HUES64 (cell line): ENCODE measurements at regions not wholly inside any gene's neighbourhood (a gene's known extent, or its start where the extent isn't known, plus 50 kb on each side); places are given as distances from the start of the nearest gene placed in this dataset.
"Not testable (repeated sequence)": the region's sequence is repeated elsewhere in the genome, so short reads cannot be mapped to it uniquely, and the experiment has no call there.

Experiments
- H3K27ac ChIP-seq: 2 replicates; pipeline ENCODE4 v1.7.0; 2013; ENCODE audit warnings: low read depth, low read length, inconsistent platforms
- H3K27me3 ChIP-seq: 2 replicates; pipeline ENCODE4 v1.6.1; 2013; ENCODE audit warnings: mild to moderate bottlenecking, low read length; ENCODE audit not compliant: insufficient read depth
- H3K36me3 ChIP-seq: 2 replicates; pipeline ENCODE4 v1.6.1; 2013; ENCODE audit warnings: mild to moderate bottlenecking, low read length; ENCODE audit not compliant: insufficient read depth
- H3K4me1 ChIP-seq: 2 replicates; pipeline ENCODE4 v1.6.1; 2013; ENCODE audit warnings: mild to moderate bottlenecking, low read length, moderate library complexity; ENCODE audit not compliant: insufficient read depth
- H3K4me3 ChIP-seq: 2 replicates; pipeline ENCODE4 v1.5.1; 2013; ENCODE audit warnings: mild to moderate bottlenecking, low read length, moderate library complexity
- H3K9ac ChIP-seq: 2 replicates; pipeline ENCODE4 v1.6.1; 2013; ENCODE audit warnings: mild to moderate bottlenecking, low read depth, low read length
- H3K9me3 ChIP-seq: 2 replicates; pipeline ENCODE4 v1.6.1; 2013; ENCODE audit warnings: low read depth, low read length; ENCODE audit not compliant: insufficient read depth
- WGBS: fragments of 150-250, 120-280 bp; methylation state at CpG from one replicate; pipeline ENCODE4 v1.1.7; 2013; ENCODE audit warnings: missing lambda C conversion rate; 5-methylcytosine and 5-hydroxymethylcytosine counted together

DNA sequence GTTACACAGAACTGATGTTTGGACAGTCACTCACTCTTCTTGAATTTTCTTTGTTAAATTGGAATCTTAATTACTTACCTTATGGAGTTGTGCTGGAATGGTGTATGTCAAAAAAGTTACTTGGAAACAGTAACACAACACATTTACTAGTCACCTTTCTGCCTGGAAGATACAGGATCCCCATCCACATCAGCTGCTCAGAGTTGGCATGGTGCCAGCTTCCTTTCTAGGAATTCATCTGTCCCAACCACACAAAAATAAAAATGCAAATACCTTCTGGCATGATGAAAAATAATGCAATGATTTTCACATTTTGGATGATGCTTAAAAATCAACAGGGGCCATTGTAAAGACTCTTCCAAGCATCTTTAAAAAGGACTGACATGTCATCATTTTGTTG, 341.5 kb downstream of the TMEM38B start:
- Histone ChIP-seq H3K4me3 (no peak overlapping the region), H3K36me3 (no peaks in the 10 kb centered on the region), H3K27me3 (no peaks in the 10 kb centered on the region), H3K9me3 (no peaks in the 10 kb centered on the region), H3K27ac (no peak overlapping the region), H3K4me1 (peaks cover 18% of the 10 kb centered on the region), H3K9ac (no peak overlapping the region)

- H3K27ac ChIP-seq, result peak overlapping the region; percentile 66; the same call in 1 of the 2 replicates
- H3K9ac ChIP-seq, result no peak overlapping the region
- H3K9me3 ChIP-seq, result no peaks in the 10 kb centered on the region
- no peaks in the 10 kb centered on the region for H3K36me3 ChIP-seq
- WGBS, result no CpG with 5 or more reads among the region's 1 CpG
- no peaks in the 10 kb centered on the region for H3K27me3 ChIP-seq
- H3K4me3 ChIP-seq, result no peak overlapping the region
- H3K4me1 ChIP-seq, result peaks cover 14% of the 10 kb centered on the region
These were observed 344.1 kb downstream of the TMEM38B start for GRCh38 chr9:106038266-106039001.

GRCh38 chr9:106039151-106039935, 345.0 kb downstream of the TMEM38B start:
- H3K9me3 ChIP-seq, result no peaks in the 10 kb centered on the region
- no peak overlapping the region for H3K4me3 ChIP-seq
- no peak overlapping the region for H3K9ac ChIP-seq
- no peaks in the 10 kb centered on the region for H3K27me3 ChIP-seq
- peak overlapping the region; percentile 66; the same call in 1 of the 2 replicates for H3K27ac ChIP-seq
- no peaks in the 10 kb centered on the region for H3K36me3 ChIP-seq
- H3K4me1 ChIP-seq, result peaks cover 14% of the 10 kb centered on the region
- WGBS, result 95% methylated on average over 5 of the region's 5 CpGs

- peaks cover 14% of the 10 kb centered on the region for H3K4me1 ChIP-seq
- not testable (repeated sequence) for H3K9me3 ChIP-seq, H3K27ac ChIP-seq, H3K27me3 ChIP-seq, H3K9ac ChIP-seq, H3K36me3 ChIP-seq, H3K4me3 ChIP-seq
- WGBS, result 79% methylated on average over 1 of the region's 1 CpG
These were observed 347.6 kb downstream of the TMEM38B start for GRCh38 chr9:106041920-106042319.

DNA sequence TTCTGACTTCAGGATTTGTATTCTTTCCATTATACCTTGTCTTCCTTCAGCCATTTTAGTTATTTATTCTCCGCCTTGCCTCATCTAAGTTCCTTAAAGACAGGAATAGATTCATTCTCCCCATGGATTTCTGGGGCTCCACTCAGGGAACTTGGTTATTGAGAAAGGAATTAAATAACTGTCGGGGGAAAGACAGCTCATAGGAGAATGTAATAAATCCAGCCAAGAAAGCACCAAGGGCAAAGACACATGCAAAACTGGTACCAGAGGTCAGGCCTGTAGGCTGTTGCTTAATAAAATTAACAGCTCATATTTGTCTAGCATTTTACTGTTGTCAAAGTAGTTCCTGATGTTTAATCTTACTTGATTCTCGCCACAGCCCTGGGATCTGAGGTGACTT, 357.2 kb downstream of the TMEM38B start:
- Histone ChIP-seq H3K4me3 (no peak overlapping the region), H3K9me3 (no peaks in the 10 kb centered on the region), H3K36me3 (no peaks in the 10 kb centered on the region), H3K4me1 (peaks cover 5% of the 10 kb centered on the region; the same call in 1 of the 2 replicates), H3K9ac (no peak overlapping the region), H3K27me3 (no peaks in the 10 kb centered on the region), H3K27ac (no peak overlapping the region)
- WGBS, result 99% methylated on average over 3 of the region's 3 CpGs

GRCh38 chr9:106052166-106052565, 357.8 kb downstream of the TMEM38B start:
- Histone ChIP-seq H3K36me3 (no peaks in the 10 kb centered on the region), H3K9ac (no peak overlapping the region), H3K27ac (no peak overlapping the region), H3K4me3 (no peak overlapping the region), H3K27me3 (no peaks in the 10 kb centered on the region), H3K4me1 (peaks cover 5% of the 10 kb centered on the region; the same call in 1 of the 2 replicates), H3K9me3 (no peaks in the 10 kb centered on the region)
- WGBS, result 64% methylated on average over 2 of the region's 2 CpGs

DNA sequence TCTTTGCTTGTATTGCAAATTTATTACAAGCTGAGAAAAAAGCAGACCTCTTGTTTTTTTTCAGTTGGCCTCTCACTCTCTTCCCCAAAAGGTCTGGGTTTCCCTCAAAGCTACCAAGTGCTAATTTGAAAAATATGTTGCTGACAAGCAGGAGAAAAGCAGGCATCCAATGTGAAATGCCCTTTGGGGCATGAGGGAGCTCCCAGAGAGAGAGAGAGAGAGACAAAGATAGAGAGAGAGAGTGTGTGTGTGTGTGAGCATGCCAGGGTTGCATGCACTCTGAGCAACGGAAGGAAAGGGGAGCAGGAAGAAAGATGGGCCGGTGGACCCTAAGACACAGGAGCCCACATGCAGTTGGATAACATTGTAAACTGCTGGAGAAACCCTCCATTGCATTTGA, 358.4 kb downstream of the TMEM38B start:
- Histone ChIP-seq H3K27me3 (no peaks in the 10 kb centered on the region), H3K9ac (no peak overlapping the region), H3K9me3 (no peaks in the 10 kb centered on the region), H3K4me3 (no peak overlapping the region), H3K4me1 (peaks cover 5% of the 10 kb centered on the region; the same call in 1 of the 2 replicates), H3K36me3 (no peaks in the 10 kb centered on the region), H3K27ac (no peak overlapping the region)
- WGBS, result 77% methylated on average over 2 of the region's 2 CpGs

GRCh38 chr9:106056328-106056727, 362.0 kb downstream of the TMEM38B start:
- peaks cover 5% of the 10 kb centered on the region; the same call in 1 of the 2 replicates for H3K4me1 ChIP-seq
- H3K9me3 ChIP-seq, result peaks cover 12% of the 10 kb centered on the region

GRCh38 chr9:106058460-106058859, 364.1 kb downstream of the TMEM38B start:
- Histone ChIP-seq H3K4me3 (no peak overlapping the region), H3K27me3 (no peaks in the 10 kb centered on the region), H3K9ac (no peak overlapping the region), H3K4me1 (no peaks in the 10 kb centered on the region), H3K9me3 (peaks cover 12% of the 10 kb centered on the region), H3K27ac (no peak overlapping the region), H3K36me3 (no peaks in the 10 kb centered on the region)
- 96% methylated on average over 8 of the region's 8 CpGs for WGBS

More at GRCh38 chr9:106056328-106056727, 362.0 kb downstream of the TMEM38B start:
- Histone ChIP-seq H3K27ac (no peak overlapping the region), H3K36me3 (no peaks in the 10 kb centered on the region), H3K9ac (no peak overlapping the region), H3K27me3 (no peaks in the 10 kb centered on the region), H3K4me3 (no peak overlapping the region)

DNA sequence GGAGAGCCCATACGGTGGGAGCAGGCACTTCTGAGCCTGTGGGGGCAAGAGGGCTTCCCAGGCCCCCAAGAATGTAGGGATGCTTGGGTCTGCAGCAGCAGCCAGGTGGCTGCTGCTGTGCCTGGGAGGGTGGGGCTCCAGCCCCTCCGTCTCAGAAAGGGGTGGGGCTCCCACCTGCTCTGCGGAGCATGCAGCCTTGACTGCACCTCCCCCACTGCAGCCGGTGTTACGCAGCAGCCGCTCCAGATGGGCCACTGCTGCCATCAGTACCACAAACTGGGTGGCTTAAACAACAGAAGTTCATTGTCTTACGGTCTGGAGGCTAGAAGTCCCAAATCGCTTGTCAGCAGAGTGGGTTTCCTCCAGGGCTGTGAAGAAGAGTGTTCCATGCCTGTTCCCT, 365.5 kb downstream of the TMEM38B start:
- H3K27ac ChIP-seq, result no peak overlapping the region
- H3K4me3 ChIP-seq, result no peak overlapping the region
- H3K9ac ChIP-seq, result no peak overlapping the region
- WGBS, result 85% methylated on average over 8 of the region's 8 CpGs
- H3K27me3 ChIP-seq, result no peaks in the 10 kb centered on the region
- H3K36me3 ChIP-seq, result no peaks in the 10 kb centered on the region
- H3K9me3 ChIP-seq, result peaks cover 12% of the 10 kb centered on the region
- H3K4me1 ChIP-seq, result no peaks in the 10 kb centered on the region

DNA sequence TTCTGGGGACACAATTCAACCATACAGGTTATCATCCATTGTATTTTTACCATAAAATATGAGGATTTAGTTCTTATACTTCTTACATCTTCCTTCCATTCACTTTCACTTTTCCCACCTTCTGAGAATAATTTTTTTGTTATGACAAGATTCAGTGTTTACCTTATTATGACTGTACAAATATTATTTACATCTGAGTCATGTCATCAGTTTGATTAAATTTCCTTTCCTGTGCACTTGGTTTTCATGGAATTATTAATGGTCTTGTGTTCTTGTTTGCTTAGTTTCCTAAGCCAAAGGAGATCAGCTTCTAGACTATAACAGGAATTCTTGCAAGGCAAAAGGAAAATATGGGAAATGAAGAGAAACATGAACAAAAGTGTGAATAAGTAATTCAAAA, 366.5 kb downstream of the TMEM38B start:
- Histone ChIP-seq H3K4me1 (no peaks in the 10 kb centered on the region; the same call in 1 of the 2 replicates), H3K9me3 (peaks cover 12% of the 10 kb centered on the region), H3K36me3 (no peaks in the 10 kb centered on the region), H3K27ac (no peak overlapping the region), H3K4me3 (no peak overlapping the region), H3K27me3 (no peaks in the 10 kb centered on the region), H3K9ac (no peak overlapping the region)
